Ammon's horn (tissue), 1 donor: ENCODE measurements at regions not wholly inside any gene's neighbourhood (a gene's known extent, or its start where the extent isn't known, plus 50 kb on each side); places are given as distances from the start of the nearest gene placed in this dataset.
"Not testable (repeated sequence)": the region's sequence is repeated elsewhere in the genome, so short reads cannot be mapped to it uniquely, and the experiment has no call there.

Experiments used
- DNase-seq: peaks from one replicate; pipeline ENCODE4 v3.0.0-alpha.2; 2016; ENCODE audit warnings: low spot score

DNA sequence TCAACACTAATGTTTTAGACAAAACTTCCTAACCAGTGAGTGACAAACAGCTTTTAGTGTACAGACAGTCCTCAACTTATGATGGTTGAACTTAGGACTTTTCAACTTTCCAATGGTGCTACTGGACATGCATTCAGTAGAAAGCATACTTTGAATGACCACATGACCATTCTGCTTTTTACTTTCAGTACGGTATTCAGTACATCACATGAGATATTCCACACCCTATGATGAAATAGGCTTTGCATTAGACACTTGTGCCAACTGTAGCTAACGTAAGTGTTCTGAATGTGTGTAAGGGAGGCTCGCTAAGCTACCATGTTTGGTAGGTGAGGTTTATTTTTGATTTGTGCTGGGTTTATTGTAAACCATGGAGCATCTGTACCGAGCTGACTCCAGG, 113.7 kb downstream of the WNT7A start:
- no peak for DNase-seq

DNA sequence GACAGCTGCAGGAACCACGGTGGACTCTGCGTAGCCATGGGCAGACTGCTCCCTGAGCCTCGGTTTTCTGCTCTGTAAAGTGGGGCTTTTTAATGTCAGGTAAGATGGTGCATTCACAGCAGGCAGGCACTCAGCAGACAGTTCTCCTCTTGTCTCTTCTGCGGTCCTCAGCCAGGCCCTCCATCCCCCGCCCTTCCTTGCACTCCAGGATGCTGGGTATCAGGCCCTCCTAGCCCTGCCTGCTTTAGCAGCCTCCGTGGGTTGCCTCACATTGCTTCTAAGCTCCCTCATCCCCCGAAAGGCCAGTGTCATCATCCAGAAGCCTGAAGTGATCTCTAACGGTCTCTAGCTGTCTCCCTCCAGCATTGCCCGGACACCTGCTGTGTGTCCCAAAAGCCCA, 115.7 kb downstream of the WNT7A start:
- DNase-seq = no peak

DNA sequence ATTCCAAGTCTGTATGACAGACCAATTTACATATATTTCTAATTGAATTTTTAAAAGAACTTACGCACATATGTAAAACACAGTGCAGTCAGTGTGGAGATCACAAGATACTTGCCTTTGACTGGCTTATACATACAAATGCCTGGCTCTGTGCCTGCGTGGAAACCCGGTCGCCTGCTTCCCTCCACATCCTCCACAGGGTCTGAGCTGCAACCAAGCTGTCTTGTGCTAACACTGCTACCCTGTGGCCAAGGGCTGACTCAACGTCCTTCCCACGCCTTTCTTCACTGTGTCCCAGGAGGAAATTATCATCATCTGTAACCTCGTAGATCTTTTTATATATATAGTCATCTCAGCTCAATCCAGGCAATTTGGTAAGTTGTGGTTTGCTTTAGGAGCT, 117.0 kb downstream of the WNT7A start:
- no peak for DNase-seq

DNA sequence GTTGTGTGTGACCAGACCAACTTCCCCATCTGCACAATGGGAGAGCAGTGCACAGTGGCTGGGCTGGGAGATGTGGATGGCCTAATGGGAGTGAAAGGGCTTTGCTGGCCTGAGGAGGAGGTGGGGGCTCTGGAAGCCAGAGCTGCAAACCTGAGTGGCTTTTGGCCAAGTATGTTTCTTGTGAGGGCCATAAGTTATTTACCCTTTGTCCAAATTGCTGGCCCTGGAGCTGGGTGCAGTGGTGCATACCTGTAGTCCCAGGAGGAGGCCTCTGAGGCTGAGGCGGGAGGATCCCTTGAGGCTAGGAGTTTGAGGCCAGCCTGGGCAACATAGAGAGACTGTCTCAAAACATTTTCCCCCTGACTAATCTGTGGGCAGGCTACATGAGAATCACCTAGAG, 129.1 kb downstream of the WNT7A start:
- no peak for DNase-seq

DNA sequence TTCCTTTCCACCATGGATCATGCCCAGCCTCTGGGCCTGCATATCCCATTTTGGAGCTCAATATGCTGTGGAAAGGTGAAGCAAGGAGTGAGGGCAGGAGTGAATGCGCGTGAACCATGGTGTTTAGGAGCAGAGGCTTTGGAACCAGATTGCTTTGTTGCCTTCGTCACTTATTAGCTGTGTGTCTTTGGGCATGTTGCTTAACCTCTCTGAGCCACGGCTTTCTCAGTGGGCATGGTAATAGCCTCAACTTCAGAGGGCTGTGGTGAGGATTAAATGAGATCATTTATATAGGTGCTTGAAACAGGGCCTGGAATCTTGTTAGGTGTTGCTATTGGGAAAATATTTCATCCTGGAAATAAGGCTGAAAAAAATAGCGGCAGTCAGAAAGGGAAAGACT, 129.7 kb downstream of the WNT7A start:
- no peak for DNase-seq

DNA sequence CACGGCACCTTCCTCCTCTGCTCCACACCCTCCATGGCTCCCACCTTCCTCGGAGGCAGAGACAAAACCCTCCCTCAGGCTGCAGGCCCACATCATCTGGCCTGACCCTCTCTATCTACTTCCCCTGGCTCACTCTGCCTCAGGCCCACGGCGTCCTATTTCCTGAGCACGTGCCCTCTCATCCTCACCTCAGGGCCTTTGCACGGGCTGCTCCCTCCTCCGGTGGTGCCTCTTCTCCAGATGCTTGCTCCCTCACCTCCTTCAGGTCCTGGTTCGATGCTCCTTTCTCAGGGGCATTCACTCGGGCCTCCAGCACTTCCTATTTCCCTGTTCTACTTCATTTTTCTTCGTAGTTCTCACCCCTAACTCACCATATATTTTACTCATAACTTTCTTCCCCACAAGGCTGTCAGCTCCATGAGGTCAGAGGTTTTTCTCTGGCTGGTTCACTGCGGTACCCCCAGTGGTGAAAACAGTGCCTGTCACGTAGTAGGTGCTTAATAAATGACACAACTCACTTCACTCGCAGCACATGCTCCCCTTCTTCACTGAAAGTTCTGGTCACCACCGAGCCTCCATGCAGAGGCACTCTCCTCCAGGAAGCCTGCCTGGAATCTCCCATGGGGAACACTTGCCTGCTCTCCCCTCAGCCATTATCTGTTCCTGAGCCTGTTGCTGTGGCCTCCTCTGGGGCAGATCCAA, 130.7 kb downstream of the WNT7A start:
- no peak for DNase-seq

DNA sequence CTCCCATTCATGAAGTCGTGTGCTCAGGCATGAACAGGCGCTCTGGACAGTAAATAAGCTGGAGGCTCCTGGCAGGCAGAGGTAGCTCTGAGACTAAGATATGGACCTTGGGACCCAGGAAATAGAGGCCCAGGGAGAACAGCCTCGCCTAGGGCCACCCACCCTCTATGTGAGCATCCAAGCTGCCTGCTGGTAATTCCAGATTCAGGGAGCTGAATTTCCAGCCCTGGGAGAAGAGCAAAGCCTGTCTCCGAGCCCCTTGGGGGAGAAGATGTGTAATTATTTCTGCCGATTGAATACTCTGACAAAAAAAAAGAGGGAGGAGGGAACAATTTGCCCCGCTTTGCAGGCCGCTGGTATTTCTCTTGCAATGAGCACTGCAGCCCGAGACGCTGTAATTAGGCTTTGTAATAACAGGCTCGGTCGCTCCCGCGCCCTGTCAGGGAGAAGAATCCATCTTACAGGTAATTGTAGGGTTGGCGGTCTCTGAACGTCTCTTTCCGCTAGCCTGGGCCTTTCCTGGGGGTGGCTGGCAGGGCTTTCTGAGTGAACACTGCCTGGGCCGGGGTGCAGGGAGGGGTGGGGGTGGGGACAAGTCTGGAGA, 131.5 kb downstream of the WNT7A start:
- no peak for DNase-seq

DNA sequence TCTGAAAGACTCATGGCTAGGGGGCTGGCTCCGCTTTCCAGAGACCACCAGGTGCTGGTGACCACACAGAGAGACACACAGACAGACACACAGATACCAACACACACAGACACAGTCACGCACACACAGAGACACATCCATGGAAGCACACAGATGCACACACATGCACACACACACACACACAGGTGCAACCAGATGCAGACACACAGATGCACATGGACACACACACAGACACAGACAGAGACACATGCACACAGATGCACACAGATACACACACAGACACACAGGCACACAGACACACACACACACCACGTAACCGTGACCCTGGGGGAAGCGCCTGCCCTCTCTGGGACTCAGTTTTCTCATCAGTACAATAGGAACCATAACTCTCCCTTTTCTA, 132.2 kb downstream of the WNT7A start:
- no peak for DNase-seq

DNA sequence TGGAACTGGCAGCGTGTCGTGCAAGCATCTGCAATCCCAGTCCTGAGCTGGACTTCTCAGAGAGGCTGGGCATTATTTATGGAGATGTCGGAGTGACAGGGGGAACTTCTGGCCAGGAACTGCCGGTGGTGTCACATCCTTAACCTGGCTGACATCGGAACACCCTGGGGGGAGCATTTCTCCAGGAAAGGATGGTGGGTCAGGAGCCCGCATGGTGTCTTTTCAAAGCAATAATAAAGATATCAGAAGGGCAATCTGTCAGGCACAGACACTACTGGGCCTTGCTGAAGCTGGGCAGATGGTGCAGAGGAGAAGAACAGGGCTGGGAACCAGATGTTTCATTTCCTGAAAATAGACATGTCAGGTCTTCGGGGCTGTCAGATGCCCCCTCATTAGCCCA, 133.5 kb downstream of the WNT7A start:
- no peak for DNase-seq

DNA sequence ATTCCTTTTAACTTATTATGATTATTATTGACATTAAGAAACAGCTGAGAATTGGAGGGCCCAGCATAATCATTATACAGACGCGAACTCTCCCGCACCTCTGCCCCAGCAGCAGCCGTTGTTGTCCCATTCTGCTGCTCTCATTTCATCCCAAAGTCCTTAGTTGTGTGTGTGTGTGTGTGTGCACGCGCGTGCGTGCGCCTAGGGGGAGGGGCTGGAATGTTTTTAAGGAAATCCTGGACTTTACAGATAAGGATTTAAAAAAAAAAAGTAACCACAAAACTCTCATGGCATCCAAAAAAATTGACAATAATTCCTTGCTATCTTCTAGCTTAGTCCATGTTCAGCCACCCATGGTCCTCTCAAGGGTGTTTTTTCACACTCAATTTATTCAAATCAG, 134.2 kb downstream of the WNT7A start:
- DNase-seq = no peak

DNA sequence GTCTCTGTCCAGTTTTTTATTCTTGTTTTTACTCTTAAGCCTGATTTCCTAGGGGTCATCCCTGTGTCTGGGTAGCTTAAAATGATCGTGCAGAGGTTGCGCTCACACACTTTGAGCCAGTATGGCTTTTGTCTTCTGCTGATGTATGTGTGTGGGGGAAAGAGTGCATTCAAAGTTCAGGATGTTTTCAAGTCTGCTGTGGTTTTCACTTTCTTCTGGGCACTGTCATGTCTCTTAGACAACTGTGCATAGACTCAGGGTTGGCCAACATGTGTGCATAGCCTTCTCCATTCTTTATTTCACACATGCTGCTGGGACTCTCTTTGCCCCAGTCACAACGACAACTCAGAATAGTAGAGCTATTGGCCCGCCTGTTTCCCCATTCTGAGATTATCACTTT, 139.1 kb downstream of the WNT7A start:
- DNase-seq = no peak

DNA sequence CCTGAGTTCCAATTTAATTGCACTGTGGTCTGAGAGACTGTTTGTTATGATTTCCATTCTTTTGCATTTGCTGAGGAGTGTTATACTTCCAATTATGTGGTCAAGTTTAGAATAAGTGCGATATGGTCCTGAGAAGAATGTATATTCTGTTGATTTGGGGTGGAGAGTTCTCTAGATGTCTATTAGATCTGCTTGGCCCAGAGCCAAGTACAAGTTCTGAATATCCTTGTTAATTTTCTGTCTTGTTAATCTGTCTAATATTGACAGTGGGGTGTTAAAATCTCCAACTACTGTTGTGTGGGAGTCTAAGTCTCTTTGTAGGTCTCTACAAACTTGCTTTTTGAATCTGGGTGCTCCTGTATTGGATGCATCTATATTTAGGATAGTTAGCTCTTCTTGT, 146.1 kb downstream of the WNT7A start:
- DNase-seq = not testable (repeated sequence)

DNA sequence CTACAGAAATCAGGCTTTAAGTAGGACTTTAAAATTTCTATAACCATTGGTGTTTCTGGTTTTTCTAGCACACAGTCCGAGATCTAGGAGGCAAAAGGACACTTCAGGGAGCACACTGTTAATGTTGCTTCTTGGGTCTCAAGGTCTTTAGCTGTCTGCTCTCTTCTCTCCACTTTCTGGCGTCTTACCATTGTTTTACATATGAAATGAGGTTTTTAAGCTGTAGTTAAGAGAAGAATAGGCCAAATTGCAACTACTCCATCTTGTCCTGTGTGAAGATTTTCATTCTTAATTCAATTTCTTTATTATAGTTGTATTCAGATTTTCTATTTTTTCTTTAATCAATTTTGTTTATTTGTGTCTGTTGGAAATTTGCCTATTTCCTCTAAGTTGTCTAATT, 151.4 kb downstream of the WNT7A start:
- DNase-seq = no peak

DNA sequence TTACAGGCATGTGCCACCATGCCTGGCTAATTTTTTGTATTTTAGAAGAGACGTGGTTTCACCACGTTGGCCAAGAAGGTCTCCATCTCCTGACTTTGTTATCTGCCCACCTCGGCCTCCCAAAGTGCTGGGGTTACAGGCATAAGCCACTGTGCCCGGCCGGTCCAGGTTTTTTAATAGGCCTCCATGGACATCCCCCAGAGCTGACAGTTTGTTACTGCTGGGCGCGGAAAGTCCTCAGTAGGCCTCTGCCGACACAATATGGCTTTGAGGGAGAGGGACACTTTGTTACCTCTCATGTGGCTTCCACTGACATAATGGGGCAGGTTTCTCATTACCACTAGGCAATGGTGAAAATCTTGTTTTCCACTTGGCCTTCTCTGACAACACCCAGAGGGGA, 152.0 kb downstream of the WNT7A start:
- no peak for DNase-seq

DNA sequence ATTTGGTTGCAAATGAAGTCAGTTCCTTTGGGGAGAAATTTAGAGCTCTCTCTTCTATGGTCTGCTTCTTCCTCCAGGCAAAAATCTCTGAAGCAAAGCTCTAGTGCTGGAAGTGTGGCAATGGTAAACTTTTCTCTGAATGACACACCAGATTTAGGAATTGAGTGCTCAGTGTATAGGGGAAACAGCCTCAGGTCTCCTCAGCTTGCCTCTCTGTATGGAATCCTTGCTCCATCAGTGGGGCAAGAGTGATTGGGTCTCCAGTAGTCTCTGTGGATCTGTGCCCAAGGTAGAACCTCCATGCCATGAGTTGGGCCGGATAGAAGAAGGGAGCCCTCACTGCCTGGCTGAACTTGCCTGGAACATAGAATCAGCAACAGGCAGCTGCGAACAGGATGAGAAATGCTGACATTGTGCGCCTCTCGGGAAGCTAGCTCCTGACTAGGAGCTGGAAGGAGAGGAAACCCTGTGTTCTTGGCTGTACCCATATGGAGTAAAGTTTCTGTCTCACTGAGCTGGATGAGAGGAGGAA, 156.1 kb downstream of the WNT7A start:
- no peak for DNase-seq

DNA sequence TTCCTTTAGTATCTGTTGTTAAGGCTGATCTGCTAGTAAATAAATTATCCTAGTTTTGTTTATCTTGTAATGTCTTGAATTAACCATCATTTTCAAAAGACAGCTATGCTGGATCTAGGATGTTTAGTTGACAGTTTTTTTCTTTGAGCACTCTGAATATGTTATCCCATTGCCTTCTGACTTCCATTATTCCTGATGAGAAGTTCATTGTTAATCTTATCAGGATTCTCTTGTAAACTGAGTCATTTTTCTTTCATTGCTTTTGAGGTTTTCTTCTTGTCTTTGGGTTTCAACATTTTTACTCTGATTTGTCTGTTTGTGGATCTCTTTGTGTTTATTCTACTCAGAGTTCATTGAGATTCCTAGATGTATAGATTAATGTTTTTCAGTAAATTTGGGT, 157.7 kb downstream of the WNT7A start:
- DNase-seq = no peak

DNA sequence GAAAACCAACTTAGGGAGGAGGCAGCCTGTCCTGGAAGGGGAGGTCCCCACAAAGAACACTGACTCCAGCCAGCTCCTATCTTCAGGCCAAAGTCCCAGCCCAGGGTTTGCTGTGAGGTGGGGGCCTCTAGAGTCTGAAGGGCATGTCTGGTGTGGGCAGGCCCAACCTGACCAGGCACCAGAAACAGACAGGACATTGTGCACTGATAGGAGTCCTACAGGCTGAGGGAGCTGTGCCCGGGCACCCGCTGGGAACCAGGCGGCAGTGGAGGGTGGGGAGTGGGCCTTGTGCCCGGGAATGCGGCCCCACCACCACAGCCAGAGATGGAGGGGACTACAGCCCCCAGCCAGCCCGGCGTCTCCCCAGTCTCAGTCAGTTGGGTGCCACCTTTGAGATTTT, 161.4 kb downstream of the WNT7A start:
- peak; percentile 4 for DNase-seq

DNA sequence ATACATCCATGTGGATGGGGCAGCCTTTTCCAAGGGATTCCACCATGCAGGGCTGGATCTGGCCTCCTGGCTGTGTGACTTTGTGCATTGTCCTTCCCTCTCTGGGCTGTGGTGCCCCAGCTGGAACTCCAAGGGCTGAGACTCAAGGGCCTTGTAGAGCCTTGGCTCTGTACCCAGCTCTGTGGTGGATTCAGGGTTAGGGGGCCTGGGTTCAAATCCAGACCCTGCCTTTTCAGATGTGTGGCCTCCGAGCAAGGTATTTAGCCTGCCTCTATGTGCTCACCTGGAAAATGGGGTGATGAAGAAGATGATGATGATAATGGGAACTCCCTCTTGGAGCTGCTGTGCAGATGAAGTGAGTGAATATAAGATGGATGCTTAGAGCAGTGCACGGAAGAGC, 161.9 kb downstream of the WNT7A start:
- peak; percentile 0 for DNase-seq

DNA sequence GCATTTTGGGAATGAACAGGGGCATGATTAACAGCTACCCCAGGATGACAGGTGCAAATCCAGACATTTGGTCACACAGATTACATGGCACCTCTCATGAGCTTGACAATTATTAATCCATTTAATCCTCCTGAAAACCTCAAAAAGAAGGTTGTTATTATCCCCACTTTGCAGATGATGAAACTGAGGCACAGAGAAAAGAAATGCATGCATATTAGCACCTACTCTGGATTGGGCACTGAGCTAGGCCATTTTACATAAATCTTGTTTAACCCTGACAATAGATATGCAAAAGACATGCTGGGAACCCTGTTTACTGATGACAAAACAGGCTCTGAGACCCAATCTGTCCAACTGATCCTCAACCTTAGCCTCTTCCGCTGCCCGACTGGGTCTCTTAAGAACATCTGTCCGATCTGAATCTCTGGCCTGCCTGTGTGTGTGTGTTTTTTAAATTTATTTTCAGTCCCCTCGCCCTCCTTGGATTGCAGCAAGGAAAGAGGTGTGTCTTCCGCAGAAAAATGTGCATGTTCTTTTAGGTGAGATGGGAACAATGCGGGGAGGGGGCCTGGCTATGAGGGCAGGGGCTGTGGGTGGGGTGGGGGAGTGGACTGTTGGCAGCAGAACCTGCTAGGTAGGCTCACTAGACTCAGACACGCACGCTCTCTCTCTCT, 162.5 kb downstream of the WNT7A start:
- peak; percentile 0 for DNase-seq

DNA sequence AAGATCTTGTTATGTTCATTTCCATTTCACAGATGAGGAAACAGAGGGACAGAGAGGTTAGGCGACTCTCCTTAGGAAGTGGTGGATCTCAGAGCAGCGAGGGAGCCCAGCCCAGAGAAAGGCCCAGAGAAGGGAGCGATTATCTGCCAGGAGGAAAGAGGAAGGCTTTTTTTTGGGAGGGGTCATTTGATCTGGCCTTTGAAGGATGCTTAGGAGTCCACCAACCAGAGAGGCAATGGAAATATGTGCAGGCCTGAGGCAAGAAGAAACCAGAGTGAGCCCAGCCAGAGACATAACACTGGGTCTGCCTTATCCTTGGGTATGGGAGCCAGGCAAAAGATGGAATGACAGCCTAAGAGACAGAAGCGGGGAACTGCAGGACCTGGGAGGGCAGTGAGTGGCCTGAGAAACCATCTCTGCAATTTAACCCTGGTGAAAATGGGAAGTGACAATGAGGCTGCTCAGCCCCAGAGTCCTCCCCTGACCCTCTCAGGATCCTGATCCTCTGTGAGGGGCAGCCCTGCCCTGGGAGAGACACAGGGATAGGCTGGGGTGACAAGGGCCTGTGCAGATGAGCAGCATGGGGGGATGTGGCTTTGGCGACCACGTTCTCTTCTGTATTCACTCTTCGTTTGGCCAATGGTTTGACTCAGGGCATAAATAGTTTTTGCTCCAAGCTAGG, 163.2 kb downstream of the WNT7A start:
- DNase-seq = no peak

DNA sequence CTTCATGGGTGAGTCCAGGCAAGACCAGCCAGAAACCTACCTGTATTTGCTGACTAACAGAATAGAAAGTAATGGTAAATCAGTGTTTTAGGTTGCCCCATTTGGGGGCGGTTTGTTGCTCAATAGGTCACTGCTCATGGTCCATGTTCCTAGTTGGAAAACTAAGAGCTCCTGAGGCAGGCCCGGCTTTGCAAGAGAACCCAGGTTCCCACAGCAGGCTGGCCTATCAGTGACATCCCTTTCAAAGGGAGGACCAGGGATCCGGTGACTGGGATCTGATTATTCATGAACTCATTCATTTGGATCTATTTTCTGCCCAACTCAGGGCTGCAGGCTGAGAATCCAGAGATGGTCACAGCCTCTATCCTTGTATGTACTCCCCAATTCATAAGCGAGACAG, 163.9 kb downstream of the WNT7A start:
- no peak for DNase-seq

DNA sequence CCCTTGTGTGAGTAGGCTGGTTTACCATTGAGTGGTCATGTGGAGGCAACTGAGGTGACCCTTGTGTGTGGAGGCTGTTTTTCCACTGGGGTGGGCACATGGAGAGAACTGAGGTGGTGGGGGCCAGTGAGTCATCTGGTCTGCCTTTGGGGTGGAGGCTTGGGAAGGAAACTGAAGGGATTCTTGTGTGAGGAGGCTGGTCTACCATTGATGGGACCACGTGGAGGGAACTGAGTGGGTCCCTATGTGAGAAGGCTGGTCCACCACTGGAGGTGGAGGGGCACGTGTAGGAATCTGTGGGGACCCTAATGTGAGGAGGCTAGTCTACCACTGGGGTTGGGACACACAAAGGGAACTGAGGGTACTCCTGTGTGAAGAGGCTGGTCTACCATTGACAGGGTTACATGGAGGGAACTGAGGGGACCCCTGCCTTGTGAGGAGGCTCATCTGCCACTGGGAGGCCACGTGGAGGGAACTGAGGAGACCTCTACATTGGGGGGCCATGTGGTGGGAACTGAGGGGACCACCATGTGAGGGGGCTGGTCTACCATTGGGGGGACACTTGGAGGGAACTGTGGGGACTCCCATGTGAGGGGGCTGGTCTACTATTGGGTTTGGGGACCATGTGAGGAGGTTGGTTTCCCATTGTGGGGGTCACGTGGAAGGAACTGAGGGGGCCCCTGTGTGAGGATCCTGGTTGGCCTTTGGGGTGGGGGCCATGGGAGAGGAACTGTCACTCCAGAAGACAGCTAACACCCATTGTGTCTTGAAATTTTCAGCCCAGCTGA, 164.5 kb downstream of the WNT7A start:
- no peak for DNase-seq
